Stimulated activated memory B cell treated with anti-CD40 and anti-IgM and Interleukin-4, amounts not matched to agents 10 μg/mL and 1 μg/mL and 100 μg/mL, for 72 hours (primary cell): ENCODE measurements at regions not wholly inside any gene's neighbourhood (a gene's known extent, or its start where the extent isn't known, plus 50 kb on each side); places are given as distances from the start of the nearest gene placed in this dataset.
A peak's percentile ranks its signal among the peaks of the same experiment; 100 is the strongest.
"Not testable (repeated sequence)": the region's sequence is repeated elsewhere in the genome, so short reads cannot be mapped to it uniquely, and the experiment has no call there.

Experiments
- ATAC-seq: fragments of 150-1000 bp; cut with Tn5 transposase; 2 replicates; pipeline ENCODE4 v1.10.0; 2021
- H3K27ac Mint-ChIP-seq: one replicate; pipeline ENCODE4 v1.8.0; 2022; ENCODE audit warnings: mild to moderate bottlenecking, mixed read lengths
- H3K27me3 Mint-ChIP-seq: one replicate; pipeline ENCODE4 v1.8.0; 2022; ENCODE audit warnings: mixed read lengths
- H3K36me3 Mint-ChIP-seq: one replicate; pipeline ENCODE4 v1.8.0; 2022; ENCODE audit warnings: mixed read lengths
- H3K4me1 Mint-ChIP-seq: one replicate; pipeline ENCODE4 v1.8.0; 2022; ENCODE audit warnings: mixed read lengths
- H3K4me3 Mint-ChIP-seq: one replicate; pipeline ENCODE4 v1.8.0; 2022; ENCODE audit warnings: mild to moderate bottlenecking, moderate library complexity, mixed read lengths
- H3K9me3 Mint-ChIP-seq: one replicate; pipeline ENCODE4 v1.8.0; 2022; ENCODE audit warnings: mixed read lengths

DNA sequence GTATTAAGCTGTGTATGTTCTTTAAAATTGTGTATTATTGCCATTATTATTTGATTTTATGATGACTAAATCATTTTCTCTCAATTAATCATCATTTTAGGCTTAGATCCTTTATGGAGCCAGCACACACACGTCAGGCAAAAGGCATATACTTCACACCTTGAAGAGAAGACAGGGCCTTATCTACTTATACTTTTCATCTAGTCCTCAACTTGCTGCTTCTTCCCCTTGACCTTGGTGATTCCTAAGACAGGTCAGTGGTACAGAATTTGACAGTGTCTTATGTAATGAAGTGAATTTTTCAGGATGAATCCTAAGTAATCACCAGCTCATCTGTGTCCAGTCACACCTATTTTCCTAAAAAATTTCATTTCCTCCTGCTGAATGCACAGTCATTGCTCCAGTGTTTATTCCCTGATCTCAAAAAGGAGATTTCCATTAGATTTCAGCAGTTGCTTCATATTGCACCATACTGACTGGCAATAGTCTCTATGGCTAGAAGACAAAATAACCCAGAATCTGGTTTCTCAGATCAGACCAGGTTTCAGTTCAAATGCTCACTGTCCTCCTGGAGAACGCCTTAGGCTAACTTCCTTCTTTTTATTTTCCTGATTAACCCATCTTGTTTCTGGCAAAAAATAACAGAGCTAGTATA is 235.7 kb downstream of the PTH2R start:
- Mint-ChIP-seq H3K27ac (no peak overlapping the region), H3K9me3 (peaks cover 2% of the 10 kb centered on the region), H3K27me3 (no peaks in the 10 kb centered on the region), H3K4me3 (no peak overlapping the region), H3K4me1 (no peaks in the 10 kb centered on the region), H3K36me3 (no peaks in the 10 kb centered on the region)
- no peak for ATAC-seq

DNA sequence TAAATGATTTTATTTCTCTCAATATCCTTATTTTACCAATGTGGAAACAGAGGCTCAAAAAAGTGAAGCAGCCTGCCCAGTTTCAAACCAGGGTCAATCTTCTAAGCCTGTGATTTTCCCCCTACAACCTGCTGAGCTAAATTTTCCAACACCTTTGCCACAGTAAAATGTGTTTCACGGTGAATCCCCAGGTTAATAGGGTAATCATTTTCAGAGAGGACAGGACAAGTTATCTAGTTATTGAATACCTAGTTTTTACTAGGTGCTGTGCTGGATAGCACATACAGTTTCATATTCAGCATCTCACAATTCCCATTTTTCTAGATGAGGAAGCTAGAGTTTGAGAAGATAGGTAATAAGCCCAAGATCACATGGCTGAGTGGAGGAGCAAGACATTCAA is 236.6 kb downstream of the PTH2R start:
- H3K27me3 Mint-ChIP-seq: no peaks in the 10 kb centered on the region
- no peaks in the 10 kb centered on the region for H3K36me3 Mint-ChIP-seq
- no peaks in the 10 kb centered on the region for H3K4me1 Mint-ChIP-seq

DNA sequence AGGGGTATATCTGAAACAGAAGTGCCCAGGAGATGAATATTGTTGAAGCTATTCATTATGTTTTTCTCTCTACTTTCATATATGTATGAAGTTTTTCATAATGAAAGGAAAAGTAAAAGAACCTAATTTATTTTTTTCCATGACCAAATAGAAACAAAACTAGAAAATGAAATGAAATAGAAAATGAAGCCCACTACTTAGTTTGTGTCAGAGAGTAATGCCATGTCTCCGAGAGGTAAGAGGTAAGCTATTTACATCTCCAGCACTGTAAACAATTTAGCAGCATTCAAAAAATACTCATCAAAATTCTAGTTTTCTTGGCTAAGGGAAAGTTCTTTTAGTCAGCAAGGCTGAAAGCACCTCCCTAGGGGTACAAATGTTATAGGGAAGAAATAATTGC is 238.6 kb downstream of the PTH2R start:
- ATAC-seq: no peak
- H3K27me3 Mint-ChIP-seq: no peaks in the 10 kb centered on the region
- H3K36me3 Mint-ChIP-seq: no peaks in the 10 kb centered on the region
- no peaks in the 10 kb centered on the region for H3K4me1 Mint-ChIP-seq
- peaks cover 2% of the 10 kb centered on the region for H3K9me3 Mint-ChIP-seq
- H3K4me3 Mint-ChIP-seq: no peak overlapping the region
- H3K27ac Mint-ChIP-seq: no peak overlapping the region

More for the DNA sequence above, 236.6 kb downstream of the PTH2R start:
- Mint-ChIP-seq H3K4me3 (no peak overlapping the region), H3K9me3 (peaks cover 2% of the 10 kb centered on the region), H3K27ac (no peak overlapping the region)
- no peak for ATAC-seq

DNA sequence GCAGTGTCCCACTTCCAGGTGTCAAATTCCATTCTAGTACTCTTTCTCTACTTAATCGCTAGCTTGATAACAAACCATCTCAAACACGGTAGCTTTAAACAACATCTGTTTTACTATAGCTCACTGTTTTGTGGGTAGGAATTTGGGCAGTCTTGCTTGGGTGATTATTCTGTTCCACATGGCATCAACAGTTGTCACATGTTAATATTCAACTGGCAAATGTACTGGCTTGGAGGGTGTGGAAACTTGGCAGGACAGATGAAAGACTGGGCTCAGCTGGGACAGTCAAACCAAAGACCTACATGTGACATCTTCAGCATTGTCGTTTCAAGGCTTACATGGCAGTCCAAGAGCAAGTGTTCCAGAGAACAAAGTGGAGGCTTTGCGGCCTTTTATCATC is 241.8 kb downstream of the PTH2R start:
- no peak overlapping the region for H3K4me3 Mint-ChIP-seq
- ATAC-seq: no peak
- no peak overlapping the region for H3K27ac Mint-ChIP-seq
- no peaks in the 10 kb centered on the region for H3K36me3 Mint-ChIP-seq
- no peaks in the 10 kb centered on the region for H3K27me3 Mint-ChIP-seq
- peaks cover 6% of the 10 kb centered on the region for H3K9me3 Mint-ChIP-seq
- H3K4me1 Mint-ChIP-seq: no peaks in the 10 kb centered on the region

DNA sequence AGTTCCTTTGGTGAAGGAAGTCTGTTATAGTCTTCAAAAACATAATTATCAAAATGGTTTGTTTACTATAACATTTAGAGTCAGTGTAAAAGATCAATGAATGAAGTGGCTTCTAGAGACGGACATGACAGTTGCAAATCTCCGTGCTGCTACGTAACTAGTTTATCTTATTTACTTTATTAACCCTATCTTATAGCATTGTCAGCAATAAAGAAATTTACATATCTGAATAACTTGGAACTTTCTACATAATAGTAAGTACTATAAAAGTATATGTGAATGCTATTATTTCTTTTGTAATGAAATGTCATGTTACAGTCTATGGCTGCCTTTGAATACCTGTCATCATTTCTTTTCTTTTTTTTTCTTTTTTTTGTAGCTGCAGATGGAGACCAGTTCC is 246.8 kb downstream of the PTH2R start:
- H3K36me3 Mint-ChIP-seq: no peaks in the 10 kb centered on the region
- peaks cover 4% of the 10 kb centered on the region for H3K9me3 Mint-ChIP-seq
- no peaks in the 10 kb centered on the region for H3K4me1 Mint-ChIP-seq
- H3K4me3 Mint-ChIP-seq: no peak overlapping the region
- H3K27me3 Mint-ChIP-seq: no peaks in the 10 kb centered on the region
- no peak overlapping the region for H3K27ac Mint-ChIP-seq
- no peak for ATAC-seq

DNA sequence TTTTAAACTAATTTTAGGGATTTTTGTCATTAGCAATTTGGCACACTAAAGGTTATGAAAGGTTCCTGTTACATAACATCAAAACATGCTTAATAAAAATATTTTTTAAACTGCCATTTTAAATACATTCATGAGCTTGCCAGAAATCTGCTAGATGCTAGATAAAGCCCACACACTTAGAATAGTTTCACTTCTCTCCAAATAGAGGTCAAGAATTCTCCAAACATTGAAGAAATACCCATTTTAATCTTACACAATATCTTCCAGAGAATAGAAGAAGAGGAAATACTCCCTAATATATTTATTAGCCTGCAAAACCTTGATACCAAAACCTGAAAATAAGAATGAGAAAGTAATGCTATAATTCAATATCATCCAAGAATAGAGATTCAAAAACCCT is 247.5 kb downstream of the PTH2R start:
- Mint-ChIP-seq H3K4me3 (no peak overlapping the region), H3K27me3 (no peaks in the 10 kb centered on the region), H3K4me1 (no peaks in the 10 kb centered on the region), H3K27ac (no peak overlapping the region), H3K9me3 (peaks cover 4% of the 10 kb centered on the region), H3K36me3 (no peaks in the 10 kb centered on the region)
- ATAC-seq: no peak

DNA sequence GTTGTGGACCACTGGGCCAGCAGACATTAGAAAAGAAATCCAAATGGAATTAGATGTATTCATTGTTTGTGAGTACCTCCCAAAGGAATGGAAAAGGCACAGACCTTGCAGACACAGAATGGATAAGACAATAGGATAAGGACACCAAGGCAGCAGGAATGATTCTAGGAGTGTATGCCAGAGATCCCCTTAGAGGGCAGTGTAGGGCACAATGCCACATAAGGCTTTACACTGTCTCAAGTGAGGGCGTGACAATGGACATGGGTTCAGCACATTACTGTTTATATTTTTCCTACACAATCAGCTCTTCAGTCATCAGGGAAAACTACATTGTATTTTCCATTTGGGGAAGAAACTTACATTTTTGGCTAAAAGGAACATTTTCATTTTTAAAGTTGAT is 250.9 kb downstream of the PTH2R start:
- Mint-ChIP-seq H3K36me3 (no peaks in the 10 kb centered on the region), H3K4me3 (no peak overlapping the region), H3K27ac (no peak overlapping the region), H3K27me3 (no peaks in the 10 kb centered on the region), H3K9me3 (peaks cover 7% of the 10 kb centered on the region), H3K4me1 (no peaks in the 10 kb centered on the region)
- no peak for ATAC-seq

DNA sequence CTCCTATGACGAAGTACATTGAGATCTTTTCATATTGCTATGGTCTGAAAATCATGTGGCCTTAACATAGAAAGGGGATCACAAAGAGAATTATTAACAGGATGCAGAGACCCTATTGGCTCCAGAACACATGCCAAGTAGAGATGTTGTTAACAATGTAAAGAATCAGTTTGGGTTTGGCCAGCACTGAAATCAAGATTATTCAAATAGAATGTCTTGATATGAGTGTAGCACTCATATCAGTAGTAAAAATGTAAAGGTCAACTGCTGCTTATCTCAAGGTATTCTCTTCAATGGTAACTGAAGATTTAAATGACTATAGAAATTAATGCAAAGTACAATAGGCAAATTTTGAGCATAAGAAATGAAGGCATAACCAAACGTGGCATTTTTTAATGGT is 262.8 kb downstream of the PTH2R start:
- H3K4me3 Mint-ChIP-seq: no peak overlapping the region
- ATAC-seq: no peak
- H3K27me3 Mint-ChIP-seq: no peaks in the 10 kb centered on the region
- no peak overlapping the region for H3K27ac Mint-ChIP-seq
- H3K9me3 Mint-ChIP-seq: no peaks in the 10 kb centered on the region
- H3K36me3 Mint-ChIP-seq: no peaks in the 10 kb centered on the region
- no peaks in the 10 kb centered on the region for H3K4me1 Mint-ChIP-seq

DNA sequence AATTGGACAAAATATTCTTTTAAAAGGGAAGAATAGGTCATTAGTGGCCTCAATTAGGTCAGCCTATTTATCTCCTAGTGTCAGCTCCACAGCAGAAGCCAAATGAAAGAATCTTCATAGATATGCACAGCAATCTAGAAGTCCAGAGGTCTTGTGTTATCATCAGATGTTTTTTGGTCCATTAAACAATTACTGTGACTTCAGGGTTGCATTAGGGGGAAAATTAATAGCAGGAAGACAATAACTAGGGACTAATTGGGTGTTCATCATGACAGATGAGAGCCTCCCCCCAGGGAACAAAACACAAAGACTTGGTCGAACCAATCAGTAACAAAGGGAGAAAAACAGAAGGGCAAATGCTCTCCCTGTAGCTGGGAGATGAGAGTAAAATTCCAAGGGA is 264.7 kb downstream of the PTH2R start:
- no peak for ATAC-seq
- Mint-ChIP-seq H3K36me3 (no peaks in the 10 kb centered on the region), H3K4me1 (no peaks in the 10 kb centered on the region), H3K27ac (no peak overlapping the region), H3K27me3 (no peaks in the 10 kb centered on the region), H3K4me3 (no peak overlapping the region), H3K9me3 (no peaks in the 10 kb centered on the region)

DNA sequence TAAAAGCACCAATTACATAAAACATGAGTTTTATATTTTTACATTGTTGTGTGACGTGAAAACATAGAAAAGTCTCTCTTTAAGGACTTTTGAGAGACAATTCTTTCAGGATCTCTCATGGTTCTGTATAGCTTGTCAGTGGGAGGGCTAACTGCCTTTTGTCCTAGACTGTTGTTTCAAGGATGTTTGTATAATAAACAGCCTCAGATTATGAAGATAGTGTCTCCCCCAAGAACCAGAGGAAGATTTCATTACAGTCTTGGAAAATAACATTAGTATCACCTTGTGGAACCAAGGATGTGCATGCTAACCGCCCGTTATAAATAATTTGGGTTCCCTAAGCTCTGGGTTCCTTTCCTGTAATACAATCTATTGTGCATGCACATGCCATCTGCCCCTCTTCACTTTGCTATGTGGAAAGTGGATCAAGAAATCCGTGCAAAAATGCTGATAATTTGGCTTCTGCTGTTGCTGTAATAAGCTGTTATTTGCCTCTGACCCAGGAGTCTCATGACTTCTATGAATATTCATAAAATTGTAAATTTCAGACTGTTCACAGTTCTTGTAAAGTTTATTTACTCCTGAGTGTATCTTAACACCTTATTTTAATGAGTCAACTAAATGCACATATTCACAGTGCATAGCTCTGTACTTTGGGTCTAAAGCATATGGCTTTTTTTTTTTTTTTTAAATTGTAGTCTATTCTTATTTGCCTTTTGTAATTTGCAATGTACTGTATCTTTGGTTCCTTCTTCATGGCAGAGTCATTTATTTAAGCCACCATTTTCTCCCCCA is 265.5 kb downstream of the PTH2R start:
- Mint-ChIP-seq H3K36me3 (no peaks in the 10 kb centered on the region), H3K9me3 (no peaks in the 10 kb centered on the region), H3K4me3 (no peak overlapping the region), H3K27me3 (no peaks in the 10 kb centered on the region), H3K4me1 (no peaks in the 10 kb centered on the region), H3K27ac (no peak overlapping the region)
- ATAC-seq: no peak

DNA sequence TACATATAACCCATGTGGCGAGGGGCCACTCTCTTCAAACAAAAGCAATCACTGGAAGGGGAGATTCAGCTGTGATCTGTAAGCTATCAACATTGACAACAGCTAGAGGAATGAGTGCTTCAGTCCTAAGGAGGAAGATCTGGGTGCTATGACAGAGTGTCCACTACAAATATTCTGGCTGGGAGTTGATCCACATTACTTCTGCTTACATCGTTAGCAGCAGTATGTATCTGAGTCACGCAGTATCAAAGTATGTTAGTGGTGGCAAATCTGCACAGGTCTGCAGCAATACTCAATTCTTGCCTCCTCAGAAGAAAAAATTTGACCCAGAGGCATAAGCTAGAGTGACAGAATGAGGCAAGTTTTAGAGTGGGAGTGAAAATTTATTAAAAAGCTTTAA is 267.0 kb downstream of the PTH2R start:
- H3K4me3 Mint-ChIP-seq: no peak overlapping the region
- no peaks in the 10 kb centered on the region for H3K4me1 Mint-ChIP-seq
- peak; percentile 24 for ATAC-seq
- H3K36me3 Mint-ChIP-seq: no peaks in the 10 kb centered on the region
- H3K27ac Mint-ChIP-seq: no peak overlapping the region
- H3K9me3 Mint-ChIP-seq: peaks cover 3% of the 10 kb centered on the region
- no peaks in the 10 kb centered on the region for H3K27me3 Mint-ChIP-seq

DNA sequence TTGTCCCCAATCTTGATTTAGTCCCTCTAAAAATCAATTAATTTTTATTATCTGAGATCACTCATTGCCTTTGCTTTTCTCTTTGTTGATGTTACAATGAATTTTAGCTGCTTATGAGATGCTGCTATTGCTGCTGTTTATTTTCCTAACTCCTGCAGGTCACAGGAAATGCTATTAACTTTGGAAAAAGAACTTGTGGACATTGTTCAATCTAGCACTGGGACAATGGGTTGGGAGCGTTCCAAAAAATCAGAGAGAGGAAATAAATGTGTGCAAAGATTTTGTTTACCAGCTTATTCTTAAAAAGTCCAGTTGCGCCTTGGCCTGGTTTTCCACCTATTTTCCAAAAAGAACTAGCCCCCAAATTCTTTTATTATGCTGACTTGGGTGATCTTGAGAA is 268.3 kb downstream of the PTH2R start:
- ATAC-seq: no peak
- Mint-ChIP-seq H3K27ac (no peak overlapping the region), H3K27me3 (no peaks in the 10 kb centered on the region), H3K9me3 (peaks cover 6% of the 10 kb centered on the region), H3K4me3 (no peak overlapping the region), H3K4me1 (no peaks in the 10 kb centered on the region), H3K36me3 (no peaks in the 10 kb centered on the region)

DNA sequence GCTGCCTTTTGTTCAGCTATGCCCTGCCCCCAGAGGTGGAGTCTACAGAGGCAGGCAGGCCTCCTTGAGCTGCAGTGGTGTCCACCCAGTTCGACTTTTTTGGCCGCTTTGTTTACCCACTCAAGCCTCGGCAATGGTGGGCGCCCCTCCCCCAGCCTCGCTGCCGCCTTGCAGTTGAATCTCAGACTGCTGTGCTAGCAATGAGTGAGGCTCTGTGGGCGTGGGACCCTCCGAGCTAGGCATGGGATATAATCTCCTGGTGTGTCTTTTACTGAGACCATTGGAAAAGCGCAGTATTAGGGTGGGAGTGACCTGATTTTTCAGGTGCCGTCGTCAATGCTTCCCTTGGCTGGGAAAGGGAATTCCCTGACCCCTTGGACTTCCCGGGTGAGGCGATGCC is 279.3 kb downstream of the PTH2R start:
- peaks cover 14% of the 10 kb centered on the region for H3K9me3 Mint-ChIP-seq
- H3K27me3 Mint-ChIP-seq, H3K36me3 Mint-ChIP-seq, ATAC-seq, H3K4me3 Mint-ChIP-seq, H3K4me1 Mint-ChIP-seq, H3K27ac Mint-ChIP-seq: not testable (repeated sequence)

DNA sequence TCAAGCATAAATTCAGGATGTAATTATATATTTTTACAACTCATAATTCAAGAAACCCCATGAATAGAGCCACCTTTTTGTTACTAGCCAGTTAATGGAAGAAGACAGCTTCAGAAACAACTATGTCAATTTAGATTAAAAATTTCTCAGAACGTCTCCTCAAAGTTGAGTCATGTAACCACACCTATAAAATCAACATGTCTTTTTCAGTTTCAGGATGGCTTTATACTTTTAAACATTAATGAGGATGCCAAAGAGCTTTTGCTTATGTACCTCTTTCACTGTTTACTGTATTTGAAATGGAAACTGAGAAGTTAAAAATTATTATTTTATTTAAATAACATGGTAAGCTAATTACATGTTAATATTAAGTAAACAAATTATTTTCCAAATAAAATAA is 280.1 kb downstream of the PTH2R start:
- H3K4me1 Mint-ChIP-seq: no peaks in the 10 kb centered on the region
- no peak overlapping the region for H3K27ac Mint-ChIP-seq
- no peak overlapping the region for H3K4me3 Mint-ChIP-seq
- ATAC-seq: no peak
- H3K9me3 Mint-ChIP-seq: peaks cover 12% of the 10 kb centered on the region
- no peaks in the 10 kb centered on the region for H3K27me3 Mint-ChIP-seq
- H3K36me3 Mint-ChIP-seq: no peaks in the 10 kb centered on the region

DNA sequence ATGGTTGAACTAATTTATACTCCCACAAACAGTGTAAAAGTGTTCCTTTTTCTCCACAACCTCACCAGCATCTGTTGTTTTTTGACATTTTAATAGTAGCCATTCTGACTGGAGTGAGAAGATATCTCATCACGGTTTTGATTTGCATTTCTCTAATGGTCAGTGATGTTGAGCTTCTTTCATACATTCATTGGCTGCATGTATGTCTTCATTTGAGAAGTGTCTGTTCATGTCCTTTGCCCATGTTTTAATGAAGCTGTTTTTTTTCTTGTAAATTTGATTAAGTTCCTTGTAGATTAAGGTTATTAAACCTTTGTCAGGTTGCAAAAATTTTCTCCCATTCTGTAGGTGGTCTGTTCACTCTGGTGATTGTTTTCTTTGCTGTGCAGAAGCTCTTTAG is 281.1 kb downstream of the PTH2R start:
- ATAC-seq, H3K36me3 Mint-ChIP-seq, H3K4me3 Mint-ChIP-seq, H3K27ac Mint-ChIP-seq, H3K27me3 Mint-ChIP-seq, H3K4me1 Mint-ChIP-seq: not testable (repeated sequence)
- H3K9me3 Mint-ChIP-seq: peaks cover 10% of the 10 kb centered on the region

DNA sequence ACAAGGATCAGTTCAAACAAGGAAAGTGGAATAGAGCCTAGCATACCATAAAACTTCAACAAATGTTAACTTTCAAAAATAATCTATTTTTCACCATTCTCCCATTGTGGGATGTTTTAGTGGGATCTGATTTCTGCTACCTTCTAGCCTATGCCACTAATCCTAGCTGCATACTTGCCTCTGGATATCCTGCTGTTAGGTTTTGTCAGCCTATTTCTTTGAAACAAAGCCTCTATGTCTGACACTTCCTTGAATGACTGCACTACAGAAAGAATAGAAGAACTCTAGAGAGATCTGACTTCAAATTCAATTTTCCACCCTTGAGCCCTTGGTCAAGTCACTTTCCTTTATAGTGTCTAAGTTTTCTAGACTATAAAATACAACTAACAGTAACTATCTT is 291.5 kb downstream of the PTH2R start:
- ATAC-seq: no peak
- H3K36me3 Mint-ChIP-seq: no peaks in the 10 kb centered on the region
- no peak overlapping the region for H3K27ac Mint-ChIP-seq
- no peak overlapping the region for H3K4me3 Mint-ChIP-seq
- no peaks in the 10 kb centered on the region for H3K27me3 Mint-ChIP-seq
- no peaks in the 10 kb centered on the region for H3K4me1 Mint-ChIP-seq
- no peaks in the 10 kb centered on the region for H3K9me3 Mint-ChIP-seq
